Omental fat pad (tissue), 3 donors: ENCODE measurements at regions not wholly inside any gene's neighbourhood (a gene's known extent, or its start where the extent isn't known, plus 50 kb on each side); places are given as distances from the start of the nearest gene placed in this dataset.

Source experiments
- ATAC-seq: fragments of 150-250 bp; one replicate; pipeline ENCODE4 v1.9.1; 2016; ENCODE audit warnings: mild to moderate bottlenecking, moderate library complexity; ENCODE audit not compliant: low FRiP score
- DNase-seq: peaks from one replicate; pipeline ENCODE4 v3.0.0-alpha.2; 2019; ENCODE audit warnings: low spot score
- CTCF ChIP-seq, 3 donors: fragments of 450-650 bp; IDR thresholded peaks; one replicate each; pipeline ENCODE4 v1.5.1; 2016 to 2017; ENCODE audit warnings: antibody characterized with exemption in 3 of 3, mild to moderate bottlenecking in 3 of 3, moderate library complexity in 2 of 3

GRCh38 chr19:28885965-28886364, 327.0 kb downstream of the UQCRFS1 start:
- TF ChIP-seq CTCF (IDR thresholded peaks at IDR 0.05) = no peak
- ATAC-seq = no peak
- DNase-seq = no peak

GRCh38 chr19:28884786-28885476, 328.0 kb downstream of the UQCRFS1 start:
- no peak for TF ChIP-seq CTCF (IDR thresholded peaks at IDR 0.05)
- ATAC-seq = no peak
- no peak for DNase-seq

- DNase-seq (no peak), ATAC-seq (no peak)
- no peak for TF ChIP-seq CTCF (IDR thresholded peaks at IDR 0.05)
Observed at GRCh38 chr19:28883241-28883693, 329.7 kb downstream of the UQCRFS1 start.

GRCh38 chr19:28882818-28883217, 330.1 kb downstream of the UQCRFS1 start:
- no peak for ATAC-seq

GRCh38 chr19:28881616-28882015, 331.3 kb downstream of the UQCRFS1 start:
- ATAC-seq (no peak), DNase-seq (no peak)
- TF ChIP-seq CTCF (IDR thresholded peaks at IDR 0.05) = no peak

More at GRCh38 chr19:28882818-28883217, 330.1 kb downstream of the UQCRFS1 start:
- no peak for TF ChIP-seq CTCF (IDR thresholded peaks at IDR 0.05)
- no peak for DNase-seq

GRCh38 chr19:28880735-28881401, 332.1 kb downstream of the UQCRFS1 start:
- no peak for TF ChIP-seq CTCF (IDR thresholded peaks at IDR 0.05)
- DNase-seq = no peak
- no peak for ATAC-seq
